ENCODE measurements at regions not wholly inside any gene's neighbourhood (a gene's known extent, or its start where the extent isn't known, plus 50 kb on each side); places are given as distances from the start of the nearest gene placed in this dataset.

- no peak for TF ChIP-seq ZNF460 (CRISPR knock-in tag; IDR thresholded peaks at IDR 0.05; ENCODE audit: borderline replicate concordance)
- TF ChIP-seq CENPBD1 (CRISPR knock-in tag; IDR thresholded peaks at IDR 0.05; ENCODE audit: borderline replicate concordance, low read depth), result no peak
- no peak for TF ChIP-seq ZNF75D (CRISPR knock-in tag; IDR thresholded peaks at IDR 0.05; ENCODE audit: borderline replicate concordance)
- TF ChIP-seq KMT2B (CRISPR knock-in tag; IDR thresholded peaks at IDR 0.05), result no peak
- TF ChIP-seq ZNF703 (CRISPR knock-in tag; IDR thresholded peaks at IDR 0.05; ENCODE audit: borderline replicate concordance), result no peak
These were observed 705.3 kb downstream of the SOCS6 start (continued) for GRCh38 chr18:70994116-70994515.

- H3K4me3 ChIP-seq (replicated peaks in 1 of 3; ENCODE audit: insufficient read depth in 1 of 3, low read depth in 2 of 3, low read length in 3 of 3), result no peak overlapping the region
- H2AFZ ChIP-seq (ENCODE audit: low read length), result no peak overlapping the region
- H3K36me3 ChIP-seq (replicated peaks in 1 of 2; ENCODE audit: control insufficient read depth in 1 of 2, insufficient read depth in 2 of 2, low read length in 2 of 2), result no peaks in the 10 kb centered on the region
- no TSS peak for BruUV-seq (replicated peaks)
- H3K27ac ChIP-seq (ENCODE audit: extremely low read length, insufficient read depth, low read length), result no peak overlapping the region
- DNase-seq (ENCODE audit: low spot score) (no peak), FAIRE-seq (no peak), ATAC-seq (no peak)
- POLR2A ChIA-PET, result no interaction called here
- no peaks in the 10 kb centered on the region for H3K27me3 ChIP-seq (ENCODE audit: control insufficient read depth in 1 of 2, insufficient read depth in 2 of 2, low read length in 2 of 2)
- H3K4me2 ChIP-seq (ENCODE audit: low read depth, low read length), result no peak overlapping the region
- no peaks in the 10 kb centered on the region for H3K79me2 ChIP-seq (ENCODE audit: insufficient read depth, low read length)
- H4K20me1 ChIP-seq (ENCODE audit: insufficient read depth, low read length), result no peaks in the 10 kb centered on the region
- no peak overlapping the region for H3K9ac ChIP-seq (ENCODE audit: insufficient read depth, low read depth, low read length)
- peaks cover 14% of the 10 kb centered on the region for H3K9me3 ChIP-seq (ENCODE audit: low read length)
- in situ Hi-C loops (cut with HindIII; ENCODE audit: extremely low pct_ligation_motif_present, low pct_unique_long_range_greater_than_20kb), result no loop called here
- intact Hi-C loops (cut with micrococcal nuclease; ENCODE audit: unreplicated experiment), result no loop called here
- CTCF ChIA-PET (ENCODE audit: low intra/inter-chr PET ratio, low total read pairs), result no interaction called here
- no peaks in the 10 kb centered on the region; the same call in 1 of the 2 replicates for H3K4me1 ChIP-seq (ENCODE audit: insufficient read depth, low read length)
- TF ChIP-seq ZHX1 (CRISPR knock-in tag; IDR thresholded peaks at IDR 0.05; ENCODE audit: low read depth) (no peak), ZNF225 (CRISPR knock-in tag; IDR thresholded peaks at IDR 0.05) (no peak), ZNF556 (CRISPR knock-in tag; IDR thresholded peaks at IDR 0.05; ENCODE audit: borderline replicate concordance) (no peak), HDAC2 (CRISPR knock-in tag; IDR thresholded peaks at IDR 0.05) (no peak), NKX3-1 (CRISPR knock-in tag; IDR thresholded peaks at IDR 0.05) (no peak), GLI4 (CRISPR knock-in tag; IDR thresholded peaks at IDR 0.05; ENCODE audit: borderline replicate concordance) (no peak), TCF7L2 (IDR thresholded peaks at IDR 0.05; ENCODE audit: low read depth, low read length) (no peak), KAT7 (CRISPR knock-in tag; IDR thresholded peaks at IDR 0.05; ENCODE audit: borderline replicate concordance) (no peak), IKZF4 (CRISPR knock-in tag; IDR thresholded peaks at IDR 0.05; ENCODE audit: borderline replicate concordance, low read depth, not compliant biosample characterization) (no peak), TCF7 (IDR thresholded peaks at IDR 0.05; ENCODE audit: low read depth) (no peak), ZNF414 (CRISPR knock-in tag; IDR thresholded peaks at IDR 0.05) (no peak), CHD4 (IDR thresholded peaks at IDR 0.05; ENCODE audit: borderline replicate concordance, low read length) (no peak), SNRNP70 (IDR thresholded peaks at IDR 0.05; ENCODE audit: low read depth, low read length) (no peak), ZNF703 (CRISPR knock-in tag; IDR thresholded peaks at IDR 0.05; ENCODE audit: borderline replicate concordance) (no peak), ZNF101 (CRISPR knock-in tag; IDR thresholded peaks at IDR 0.05; ENCODE audit: borderline replicate concordance, low read depth) (no peak), DNMT3B (CRISPR knock-in tag; conservative IDR thresholded peaks at IDR 0.05) (no peak)
These were observed 702.7 kb downstream of the SOCS6 start for GRCh38 chr18:70991577-70991976.

Data from HepG2 (cell line).